Right lobe of liver (tissue), 6 donors: ENCODE measurements at regions not wholly inside any gene's neighbourhood (a gene's known extent, or its start where the extent isn't known, plus 50 kb on each side); places are given as distances from the start of the nearest gene placed in this dataset.

Source experiments
- ATAC-seq, 4 donors: fragments of 200-7000 bp; cut with Tn5 transposase; one replicate each; pipeline ENCODE4 v1.9.1; 2020; ENCODE audit warnings: mild to moderate bottlenecking in 4 of 4, moderate library complexity in 4 of 4
- DNase-seq, 3 donors: peaks; one replicate each; pipeline ENCODE4 v3.0.0-alpha.2; 2020
- H3K27ac ChIP-seq, 3 donors: fragments of 200-600 bp; one replicate each; pipeline ENCODE4 v1.8.0; 2022
- H3K27me3 ChIP-seq, 2 donors: fragments of 200-600 bp; one replicate each; pipeline ENCODE4 v1.8.0; 2022
- H3K36me3 ChIP-seq, 4 donors: fragments of 200-600 bp; sonication (generic) in 1 of 4; one replicate each; pipeline versions ENCODE4 v1.5.1 to v1.8.0; 2017 to 2022; ENCODE audit warnings: control low read depth in 1 of 4
- H3K4me1 ChIP-seq, 4 donors: fragments of 200-600 bp; sonication (generic) in 1 of 4; one replicate each; pipeline versions ENCODE4 v1.5.1 to v1.8.0; 2017 to 2022; ENCODE audit warnings: control low read depth in 1 of 4
- H3K4me3 ChIP-seq, 3 donors: fragments of 200-600 bp; one replicate each; pipeline ENCODE4 v1.8.0; 2022
- H3K9me3 ChIP-seq, 4 donors: fragments of 200-600 bp; sonication (generic) in 1 of 4; one replicate each; pipeline versions ENCODE4 v1.5.1 to v1.8.0; 2017 to 2022; ENCODE audit warnings: control low read depth in 1 of 4
- CTCF ChIP-seq, 4 donors: fragments of 200-600 bp in 3 of 4; fragments of 450-650 bp in 1 of 4; IDR thresholded peaks; one replicate each; pipeline versions ENCODE4 v1.5.1 to v1.8.0; 2016 to 2022; ENCODE audit warnings: antibody characterized with exemption in 4 of 4, mild to moderate bottlenecking in 2 of 4
- POLR2A ChIP-seq: fragments of 450-650 bp; IDR thresholded peaks from one replicate; pipeline ENCODE4 v1.6.1; 2017; ENCODE audit warnings: antibody characterized with exemption, mild to moderate bottlenecking
- WGBS: methylation state at CpG from one replicate; pipeline ENCODE4 v1.1.6; 2018; ENCODE audit warnings: low coverage, low lambda C conversion rate; ENCODE audit not compliant: insufficient coverage; ENCODE audit errors: missing lambda C conversion rate; 5-methylcytosine and 5-hydroxymethylcytosine counted together
- intact Hi-C, 2 donors: fragments of 100-400 bp; cut with DNase I; formaldehyde crosslinking; loops; one replicate each; pipeline versions ENCODE4 v1.11.2 to v1.14.1; 2022
- donor health status: DM: no; HTN: yes; CAD: no.
- donor health status: DM: no; HTN: no; CAD: no.
- donor health status: DM: no; HTN: no; CAD: no.
- donor health status: DM: no; HTN: yes; CAD: no.
- donor health status: DM: no; HTN: yes; CAD: no.

GRCh38 chr2:122079844-122080243 is 324.4 kb downstream of the TSN start:
- Histone ChIP-seq H3K4me3 (no peak overlapping the region), H3K27ac (no peak overlapping the region), H3K27me3 (no peaks in the 10 kb centered on the region), H3K9me3 (no peaks in the 10 kb centered on the region), H3K36me3 (no peaks in the 10 kb centered on the region), H3K4me1 (no peaks in the 10 kb centered on the region)
- no peak for ATAC-seq
- intact Hi-C loops: no loop called here
- TF ChIP-seq POLR2A (no peak), CTCF (IDR thresholded peaks at IDR 0.05) (no peak)
- no peak for DNase-seq
- 69% methylated on average over 2 of the region's 3 CpGs for WGBS

- DNase-seq (no peak), ATAC-seq (no peak)
- WGBS: 55% methylated on average over 4 of the region's 4 CpGs
- TF ChIP-seq POLR2A (no peak), CTCF (IDR thresholded peaks at IDR 0.05) (no peak)
- Histone ChIP-seq H3K4me1 (no peaks in the 10 kb centered on the region), H3K9me3 (no peaks in the 10 kb centered on the region), H3K27me3 (no peaks in the 10 kb centered on the region), H3K4me3 (no peak overlapping the region), H3K27ac (no peak overlapping the region), H3K36me3 (no peaks in the 10 kb centered on the region)
- intact Hi-C loops: no loop called here
These were observed 324.9 kb downstream of the TSN start for GRCh38 chr2:122080316-122080715.

DNA sequence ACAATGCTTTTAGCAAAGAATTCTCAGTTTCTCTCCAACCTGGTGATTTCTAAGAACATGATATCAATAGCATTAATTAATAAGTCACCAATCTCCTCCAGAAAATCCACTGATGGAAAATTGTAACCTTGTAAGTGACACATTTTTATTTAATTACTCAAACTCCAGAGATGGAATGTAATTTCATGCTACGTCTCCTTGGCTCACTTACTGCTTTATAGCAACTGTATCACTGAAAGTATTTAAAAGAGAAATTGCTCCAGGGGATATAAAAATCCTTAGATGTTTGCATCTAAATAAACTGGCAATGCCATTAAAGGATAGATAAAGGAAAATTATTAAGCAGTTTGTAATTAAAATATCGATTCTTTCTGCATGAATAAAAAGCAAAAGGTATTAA is 325.4 kb downstream of the TSN start:
- 57% methylated on average over 2 of the region's 2 CpGs for WGBS
- no peak for TF ChIP-seq POLR2A
- Histone ChIP-seq H3K9me3 (no peaks in the 10 kb centered on the region), H3K36me3 (no peaks in the 10 kb centered on the region), H3K4me1 (no peaks in the 10 kb centered on the region), H3K27ac (no peak overlapping the region), H3K27me3 (no peaks in the 10 kb centered on the region), H3K4me3 (no peak overlapping the region)
- DNase-seq (no peak), ATAC-seq (no peak)
- intact Hi-C loops: no loop called here

GRCh38 chr2:122081751-122082150 is 326.3 kb downstream of the TSN start:
- WGBS: 25% methylated on average over 3 of the region's 3 CpGs
- no peak for ATAC-seq

More at GRCh38 chr2:122081751-122082150, 326.3 kb downstream of the TSN start:
- DNase-seq: no peak
- Histone ChIP-seq H3K4me3 (no peak overlapping the region), H3K27ac (no peak overlapping the region), H3K36me3 (no peaks in the 10 kb centered on the region), H3K4me1 (no peaks in the 10 kb centered on the region), H3K9me3 (no peaks in the 10 kb centered on the region), H3K27me3 (no peaks in the 10 kb centered on the region)
- intact Hi-C loops: no loop called here
- TF ChIP-seq CTCF (IDR thresholded peaks at IDR 0.05) (no peak), POLR2A (no peak)
